IPS-NIHi7 (cell line): ENCODE measurements at regions not wholly inside any gene's neighbourhood (a gene's known extent, or its start where the extent isn't known, plus 50 kb on each side); places are given as distances from the start of the nearest gene placed in this dataset.
"Not testable (repeated sequence)": the region's sequence is repeated elsewhere in the genome, so short reads cannot be mapped to it uniquely, and the experiment has no call there.

Experiments
- DNase-seq: peaks from one replicate; pipeline ENCODE4 v3.0.0; 2012; ENCODE audit warnings: mixed read lengths; ENCODE audit errors: extremely low spot score

DNA sequence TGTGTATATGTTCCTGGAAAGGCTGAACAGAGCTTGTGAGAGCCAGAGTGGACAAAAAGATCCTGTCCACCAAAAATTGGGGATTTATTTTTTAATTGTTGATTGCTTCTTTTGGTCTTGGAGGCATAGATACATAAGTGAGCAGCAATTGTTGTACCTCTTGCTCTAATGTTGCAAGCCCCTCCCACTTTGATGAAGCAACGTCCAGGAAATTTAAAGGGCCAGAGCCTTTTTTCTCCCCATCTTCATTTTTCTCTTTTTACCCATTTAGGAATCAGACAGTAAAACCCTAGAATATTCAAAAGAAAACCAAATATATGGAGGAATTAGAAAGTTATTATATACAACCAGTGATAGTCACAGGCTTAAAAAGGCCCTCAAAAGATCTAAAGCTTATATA, 871.8 kb upstream of the NRXN1 start:
- DNase-seq: no peak

DNA sequence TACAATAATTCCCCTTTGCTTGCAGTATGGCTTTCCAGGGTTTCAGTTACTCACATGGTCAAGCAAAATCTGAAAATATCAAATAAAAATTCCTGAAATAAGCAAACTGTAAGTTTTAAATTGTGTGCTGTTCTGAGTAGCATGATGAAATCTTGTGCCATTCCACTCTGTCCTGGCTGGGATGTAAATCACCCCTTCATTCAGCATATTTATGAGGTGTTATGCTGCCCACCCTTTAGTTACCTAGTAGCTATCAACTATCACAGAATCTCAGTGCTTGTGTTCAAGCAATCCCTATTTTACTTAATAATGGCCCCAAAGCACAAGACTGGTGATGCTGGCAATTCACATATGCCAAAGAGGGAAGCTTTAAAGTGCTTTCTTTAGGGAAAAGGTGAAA, 867.7 kb upstream of the NRXN1 start:
- DNase-seq: no peak

DNA sequence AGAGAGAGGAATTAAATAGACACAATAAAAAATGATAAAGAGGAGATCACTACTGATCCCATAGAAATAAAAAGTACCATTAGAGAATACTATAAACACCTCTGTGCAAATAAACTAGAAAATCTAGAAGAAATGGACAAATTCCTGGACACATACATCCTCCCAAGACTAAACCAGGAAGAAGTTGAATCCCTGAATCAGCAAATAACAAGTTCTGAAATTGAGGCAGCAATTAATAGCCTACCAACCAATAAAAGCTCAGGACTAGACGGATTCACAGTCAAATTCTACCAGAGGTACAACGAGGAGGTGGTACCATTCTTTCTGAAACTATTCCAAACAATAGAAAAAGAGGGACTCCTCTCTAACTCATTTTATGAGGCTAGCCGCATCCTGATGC, 862.7 kb upstream of the NRXN1 start:
- DNase-seq: not testable (repeated sequence)

DNA sequence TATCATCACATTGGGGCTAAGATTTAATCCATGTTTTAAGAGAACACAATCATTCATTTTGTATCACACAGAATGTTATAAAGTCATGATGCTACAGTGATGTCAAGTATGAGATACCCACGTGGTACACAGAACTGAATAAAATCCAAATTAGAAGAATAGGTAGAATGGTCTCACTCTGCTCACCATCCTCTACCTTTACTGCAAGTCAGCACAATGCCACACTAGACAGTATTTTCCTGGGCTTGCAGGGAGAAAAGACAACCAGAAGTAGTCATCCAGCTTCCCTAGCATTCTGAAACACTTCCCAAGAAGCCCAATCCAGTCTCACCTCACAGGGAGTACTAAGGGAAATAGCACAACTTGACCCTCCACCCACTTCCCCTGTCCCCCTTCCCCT, 856.2 kb upstream of the NRXN1 start:
- no peak for DNase-seq

DNA sequence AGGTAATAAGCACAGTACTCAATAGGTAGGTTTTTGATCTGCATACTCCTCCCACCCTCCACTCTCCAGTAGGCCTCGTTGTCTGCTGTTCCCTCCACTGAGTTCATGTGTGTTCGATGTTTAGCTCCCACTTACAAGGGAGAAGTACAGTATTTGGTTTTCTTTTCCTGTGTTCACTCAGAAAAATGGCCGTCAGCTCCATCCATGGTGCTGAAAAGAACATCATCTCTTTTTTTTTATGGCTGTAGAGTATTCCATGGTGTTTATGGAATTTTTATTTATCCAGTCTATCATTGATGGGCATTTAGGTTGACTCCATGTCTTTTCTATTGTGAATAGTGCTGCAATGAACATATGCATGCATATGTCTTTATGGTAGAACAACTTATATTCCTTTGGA, 849.7 kb upstream of the NRXN1 start:
- no peak for DNase-seq

DNA sequence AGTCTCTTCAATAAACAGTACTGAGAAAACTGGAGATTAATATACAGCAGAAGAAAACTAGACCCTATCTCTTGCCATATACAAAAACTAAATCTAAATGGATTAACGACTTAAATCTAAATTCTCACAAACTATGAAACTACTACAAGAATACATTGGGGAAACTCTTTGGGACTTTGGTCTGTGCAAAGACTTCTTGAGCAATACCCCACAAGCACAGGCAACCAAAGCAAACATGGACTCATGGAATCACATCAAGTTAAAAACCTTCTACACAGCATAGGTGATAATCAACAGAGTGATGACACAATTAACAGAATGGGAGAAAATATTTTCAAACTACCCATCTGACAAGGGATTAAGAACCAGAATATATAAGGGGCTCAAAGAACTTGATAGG, 848.2 kb upstream of the NRXN1 start:
- DNase-seq: no peak

DNA sequence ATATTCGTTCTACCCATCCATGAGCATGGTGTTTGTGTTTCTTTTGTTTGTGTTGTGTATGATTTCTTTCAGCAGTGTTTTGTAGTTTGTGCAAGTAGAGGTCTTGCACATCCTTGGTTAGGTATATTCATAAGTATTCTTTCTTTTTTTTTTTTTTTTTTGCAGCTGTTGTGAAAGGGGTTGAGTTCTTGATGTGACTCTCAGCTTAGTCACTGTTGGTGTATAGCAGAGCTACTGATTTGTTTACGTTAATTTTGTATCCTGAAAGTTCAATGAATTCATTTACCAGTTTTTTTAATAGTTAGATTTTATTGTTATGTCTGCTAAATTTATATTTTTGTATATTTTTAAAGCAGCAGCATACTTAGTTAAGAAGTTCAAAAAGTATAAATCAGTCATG, 834.4 kb upstream of the NRXN1 start:
- no peak for DNase-seq

DNA sequence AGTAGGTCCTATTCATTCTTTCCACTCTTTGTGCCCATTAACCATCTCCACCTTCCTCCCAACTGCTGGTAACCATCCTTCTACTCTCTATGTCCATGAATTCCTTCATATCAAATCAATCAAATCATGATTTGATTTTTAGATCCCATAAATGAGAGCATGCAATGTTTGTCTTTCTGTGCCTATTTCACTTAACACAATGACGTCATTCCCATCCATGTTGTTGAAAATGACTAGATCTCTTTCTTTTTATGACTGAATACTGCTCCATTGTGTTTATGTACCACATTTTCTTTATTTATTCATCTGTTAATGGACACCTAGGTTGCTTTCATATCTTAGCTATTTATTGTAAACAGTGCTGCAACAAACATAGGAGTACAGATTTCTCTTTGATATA, 827.3 kb upstream of the NRXN1 start:
- no peak for DNase-seq

DNA sequence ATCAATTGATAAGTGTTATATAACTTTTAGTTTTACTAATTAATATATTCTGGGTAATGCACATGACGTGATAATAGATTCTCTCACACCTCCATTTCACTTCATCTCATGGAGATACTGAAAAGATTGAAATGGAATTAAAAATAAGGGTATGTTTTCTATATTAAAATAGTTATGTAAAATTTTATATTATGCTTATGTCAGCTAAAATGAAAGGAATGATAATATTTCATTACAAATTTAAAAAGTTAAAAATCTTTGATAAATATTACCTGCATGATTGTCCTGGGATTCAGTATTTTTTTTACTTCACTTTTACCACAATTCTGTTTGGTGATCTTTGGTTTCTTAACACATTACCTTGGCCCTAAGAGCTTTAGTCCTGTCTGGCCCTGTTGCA, 823.8 kb upstream of the NRXN1 start:
- DNase-seq: no peak

DNA sequence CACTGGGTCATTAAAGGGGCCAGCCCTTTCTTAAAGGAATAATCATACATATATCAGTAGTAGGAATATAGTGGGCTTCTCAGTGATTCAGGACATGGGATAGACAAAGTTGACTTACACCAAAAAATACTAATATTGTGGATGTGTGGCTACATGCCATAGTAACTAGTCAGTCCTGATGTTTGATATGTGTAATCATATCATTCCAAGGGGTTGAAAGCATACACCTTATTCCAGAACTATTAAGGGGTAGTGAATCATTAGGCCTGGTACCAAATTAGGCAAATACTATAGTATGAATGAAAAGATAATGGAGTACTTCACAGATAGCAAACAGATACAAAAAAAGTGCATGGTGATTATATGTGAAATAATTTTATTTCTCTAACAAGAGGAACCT, 814.9 kb upstream of the NRXN1 start:
- DNase-seq: no peak

DNA sequence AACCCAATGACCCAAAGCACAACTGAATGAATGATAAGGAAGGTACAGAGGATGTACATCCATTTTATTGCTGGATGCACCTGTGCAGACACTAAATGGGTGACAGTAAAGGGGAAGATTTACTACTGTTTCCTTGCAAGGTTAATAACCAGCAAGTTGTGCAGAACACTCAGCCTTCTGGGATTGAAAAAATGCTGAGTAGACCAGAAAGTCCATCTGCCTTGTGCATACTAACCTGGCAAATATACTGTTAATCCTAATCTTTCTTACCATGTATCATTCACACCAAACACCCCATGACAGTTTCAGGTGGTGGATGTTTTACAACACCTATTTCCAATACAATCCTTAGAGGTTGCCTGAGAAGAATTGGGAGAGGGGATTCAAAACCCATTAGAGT, 814.1 kb upstream of the NRXN1 start:
- no peak for DNase-seq

DNA sequence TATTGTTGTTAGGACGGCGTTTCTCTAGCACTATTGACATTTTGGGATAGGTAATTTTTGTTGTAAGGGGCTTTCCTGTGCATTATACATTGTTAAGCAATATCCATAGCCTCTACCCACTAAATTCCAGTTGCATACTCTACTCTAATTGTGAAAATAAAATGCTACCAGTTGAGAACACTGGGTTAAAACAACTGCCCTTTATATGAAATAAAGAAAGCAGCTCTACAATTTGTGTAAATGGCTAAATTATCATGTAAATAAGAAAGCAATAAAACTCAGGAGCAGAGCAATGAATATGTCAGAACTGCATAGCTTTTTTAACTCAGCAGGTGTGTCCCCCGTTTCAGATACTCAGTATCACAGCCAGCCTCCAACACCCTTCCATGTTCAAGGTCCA, 812.7 kb upstream of the NRXN1 start:
- DNase-seq: no peak

DNA sequence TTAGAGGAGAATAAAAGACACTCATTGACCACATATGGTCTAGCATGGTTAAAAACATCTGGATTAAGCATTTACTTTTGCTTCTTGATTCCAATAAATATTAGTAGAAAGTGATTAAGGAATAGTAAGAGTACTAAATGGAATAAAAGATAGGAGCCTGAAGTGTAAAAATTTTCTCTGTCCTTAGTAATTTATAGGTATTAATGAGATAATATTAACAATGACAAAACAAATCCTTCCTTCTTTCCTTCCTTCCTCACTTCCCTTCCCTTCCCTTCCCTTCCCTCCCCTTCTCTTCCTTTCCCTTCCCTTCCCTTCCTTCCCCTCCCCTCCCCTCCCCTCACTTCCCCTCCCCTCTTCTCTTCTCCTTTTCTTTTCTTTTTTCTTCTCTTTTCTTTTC, 797.5 kb upstream of the NRXN1 start:
- DNase-seq: no peak

DNA sequence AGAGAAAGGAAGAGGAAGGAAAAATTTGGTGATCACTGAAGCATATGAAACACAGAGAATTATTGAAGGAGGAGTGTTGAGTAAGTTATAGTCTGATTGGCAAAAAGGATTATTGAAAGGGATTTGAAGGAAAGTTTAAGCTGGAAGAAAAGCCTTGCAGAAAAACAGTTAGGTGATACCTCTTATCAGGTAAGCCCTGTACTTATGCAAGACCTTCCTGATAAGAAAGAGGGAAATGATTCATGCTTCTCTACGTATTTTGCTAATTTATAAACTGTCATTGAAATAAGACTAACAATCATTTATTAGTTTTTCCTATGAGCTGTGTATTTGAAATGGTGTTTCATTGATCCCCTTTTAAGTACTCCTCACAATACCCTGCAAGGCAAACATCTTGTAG, 793.9 kb upstream of the NRXN1 start:
- no peak for DNase-seq

DNA sequence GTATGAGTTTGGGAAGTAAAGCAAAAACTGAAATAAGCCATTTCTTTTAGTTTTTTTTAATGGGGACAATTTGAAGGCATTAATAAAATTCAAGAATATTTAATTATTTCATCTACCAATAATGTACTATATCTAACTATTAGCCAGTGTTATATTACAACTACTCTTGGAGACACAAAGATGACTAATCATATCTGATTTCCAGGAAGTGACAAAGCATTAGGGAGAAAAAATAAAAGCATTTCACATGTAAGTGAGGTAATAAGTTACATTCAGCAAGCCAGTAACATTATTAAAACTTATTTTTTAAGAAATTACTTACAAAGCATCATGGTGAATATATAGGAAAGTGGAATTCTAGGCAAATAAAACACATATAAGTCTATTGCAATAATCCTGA, 781.3 kb upstream of the NRXN1 start:
- no peak for DNase-seq

DNA sequence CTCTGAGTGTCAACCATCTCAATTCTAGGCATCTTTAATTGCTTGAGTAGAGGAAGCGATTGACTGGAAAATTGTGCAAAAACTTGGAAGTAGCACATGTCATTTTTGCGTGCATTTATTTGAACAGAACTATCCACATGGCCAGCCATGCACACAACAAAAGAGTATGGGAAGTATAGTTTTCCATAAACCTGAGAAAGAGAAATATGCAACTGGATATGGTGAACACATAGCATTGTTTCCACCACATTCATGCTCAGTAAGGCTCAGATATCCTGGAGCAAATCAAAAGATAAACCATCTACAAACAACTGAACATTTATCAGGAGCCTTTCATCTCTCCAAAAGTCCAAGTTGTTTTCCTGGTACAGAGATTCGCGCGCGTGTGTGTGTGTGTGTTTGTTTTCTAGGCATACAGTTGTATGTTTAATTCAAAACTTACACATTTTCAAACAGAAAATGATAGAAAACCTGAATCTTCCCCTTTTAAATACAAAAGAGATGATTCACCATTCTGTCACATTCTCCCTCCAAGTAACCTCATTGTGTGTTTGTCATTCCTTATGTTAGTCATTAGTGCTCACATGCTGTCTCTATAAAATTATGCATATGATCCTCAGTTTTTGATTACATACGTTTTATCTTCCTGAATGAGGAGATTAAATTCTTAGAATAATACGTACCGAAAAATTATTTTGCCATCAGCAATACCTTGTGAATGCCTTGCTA, 780.4 kb upstream of the NRXN1 start:
- DNase-seq: no peak

DNA sequence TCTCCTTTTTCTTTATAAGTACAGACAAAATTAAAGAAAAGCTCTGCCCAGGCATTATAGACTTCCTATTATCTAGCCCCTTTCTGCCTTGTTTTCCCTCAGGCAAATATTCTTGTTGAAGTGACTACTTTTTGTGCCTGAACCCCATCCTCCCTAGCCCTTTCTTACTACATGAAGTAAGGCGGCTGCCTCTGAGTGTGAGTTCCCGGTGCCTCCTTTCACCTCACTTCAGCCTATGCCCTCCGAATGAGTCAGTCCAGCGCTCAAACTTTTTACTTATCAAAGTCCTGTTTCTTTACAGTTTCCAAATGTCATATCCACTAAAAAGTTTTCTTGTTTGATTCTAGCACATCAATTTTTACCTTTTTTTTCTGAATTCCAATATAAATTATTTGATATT, 778.3 kb upstream of the NRXN1 start:
- no peak for DNase-seq

DNA sequence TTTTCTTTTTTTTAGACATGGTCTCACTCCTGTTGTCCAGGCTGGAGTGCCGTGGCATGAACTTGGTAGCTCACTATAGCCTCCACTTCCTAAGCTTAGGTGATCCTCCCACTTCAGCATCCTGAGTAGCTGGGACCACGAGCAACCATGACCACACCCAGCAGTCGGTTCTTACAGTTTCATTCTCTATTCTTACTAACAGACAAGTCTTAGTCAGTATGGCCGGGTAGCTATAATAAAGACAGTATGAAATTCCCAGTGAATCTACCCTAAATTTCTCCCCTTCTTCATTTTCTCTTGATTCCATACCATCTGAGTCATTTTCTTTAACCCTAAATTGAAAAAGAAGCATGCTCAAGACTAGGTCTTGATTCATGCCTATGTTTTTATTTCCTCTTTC, 775.3 kb upstream of the NRXN1 start:
- DNase-seq: no peak

DNA sequence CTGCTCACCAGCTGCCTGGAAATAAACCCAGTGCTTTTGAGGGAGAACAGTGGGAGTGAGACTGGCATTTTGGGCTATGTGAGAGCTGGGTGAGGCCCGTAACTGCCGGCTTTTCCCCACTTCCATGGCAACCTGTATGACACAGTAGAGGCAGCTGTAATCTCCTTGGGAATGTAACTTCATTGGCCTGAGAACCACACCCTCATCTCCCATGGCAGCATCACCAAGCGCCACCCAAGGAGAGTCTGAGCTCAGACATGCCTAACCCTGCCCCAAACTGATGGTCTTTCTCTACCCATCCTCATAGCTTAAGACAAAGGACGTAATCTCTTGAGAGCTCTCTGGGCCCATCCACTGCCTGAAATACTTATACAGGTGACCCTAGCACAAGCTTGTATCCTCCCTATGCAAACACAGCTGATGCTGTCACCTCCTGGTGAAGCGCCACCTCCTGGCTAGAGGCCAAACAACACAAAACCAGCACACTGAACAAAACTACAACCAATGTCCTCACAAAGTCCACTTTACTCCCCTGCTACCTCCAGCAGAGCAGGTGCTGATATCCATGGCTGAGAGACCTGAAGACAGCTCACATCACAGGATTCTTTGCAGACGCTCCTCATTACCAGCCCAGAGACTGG, 763.4 kb upstream of the NRXN1 start:
- DNase-seq: peak; percentile 62

DNA sequence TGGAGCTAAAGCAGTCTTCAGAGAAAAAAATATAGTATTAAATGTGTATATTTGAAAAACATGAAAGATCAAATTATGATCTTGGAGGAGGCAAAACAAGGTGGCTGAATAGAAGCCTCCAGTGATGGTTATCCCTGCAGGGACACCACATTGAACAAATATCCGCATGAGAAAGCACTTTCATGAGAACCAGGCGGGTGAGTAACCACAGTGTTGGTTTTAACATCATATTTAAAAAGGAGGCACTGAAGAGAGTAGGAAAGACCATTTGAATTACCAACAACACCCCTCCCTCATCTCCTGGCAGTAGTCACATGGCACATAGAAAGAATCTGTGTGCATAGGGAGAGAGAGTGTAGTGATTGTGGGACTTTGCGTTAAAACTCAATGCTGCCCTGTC, 759.6 kb upstream of the NRXN1 start:
- no peak for DNase-seq

DNA sequence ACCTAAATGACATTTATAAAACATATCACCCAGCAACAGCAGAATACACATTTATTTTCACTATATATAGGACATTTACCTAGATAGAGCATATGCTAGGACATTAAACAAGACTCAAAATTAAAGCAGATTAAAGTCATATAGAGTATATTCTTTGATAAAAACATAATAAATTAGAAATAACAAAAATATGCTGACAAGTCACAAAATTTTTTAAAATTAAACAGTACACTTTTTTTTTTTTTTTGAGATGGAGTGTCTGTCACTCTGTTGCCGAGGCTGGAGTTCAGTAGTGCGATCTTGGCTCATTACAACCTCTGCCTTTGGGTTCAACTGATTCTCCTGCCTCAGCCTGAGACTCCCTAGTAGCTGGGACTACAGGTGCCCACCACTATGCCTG, 758.9 kb upstream of the NRXN1 start:
- no peak for DNase-seq

DNA sequence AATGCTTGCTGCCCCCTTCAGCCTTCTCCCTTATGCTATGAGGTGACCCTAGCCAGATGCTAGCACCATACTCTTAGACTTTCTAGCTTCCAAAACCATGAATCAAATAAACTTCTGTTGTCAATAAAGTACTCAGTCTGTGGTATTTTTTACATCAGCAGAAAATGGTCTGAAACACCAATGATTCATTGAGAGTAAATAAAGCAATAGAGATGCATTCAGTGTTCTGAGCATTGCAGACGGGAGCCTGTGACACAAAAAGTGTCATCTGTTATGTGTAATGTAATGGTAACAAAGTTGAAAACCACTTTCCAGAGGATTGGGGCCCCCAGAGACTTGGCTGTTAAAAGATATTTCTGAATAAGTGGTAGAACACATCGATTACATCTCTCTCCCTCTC, 758.0 kb upstream of the NRXN1 start:
- DNase-seq: no peak

DNA sequence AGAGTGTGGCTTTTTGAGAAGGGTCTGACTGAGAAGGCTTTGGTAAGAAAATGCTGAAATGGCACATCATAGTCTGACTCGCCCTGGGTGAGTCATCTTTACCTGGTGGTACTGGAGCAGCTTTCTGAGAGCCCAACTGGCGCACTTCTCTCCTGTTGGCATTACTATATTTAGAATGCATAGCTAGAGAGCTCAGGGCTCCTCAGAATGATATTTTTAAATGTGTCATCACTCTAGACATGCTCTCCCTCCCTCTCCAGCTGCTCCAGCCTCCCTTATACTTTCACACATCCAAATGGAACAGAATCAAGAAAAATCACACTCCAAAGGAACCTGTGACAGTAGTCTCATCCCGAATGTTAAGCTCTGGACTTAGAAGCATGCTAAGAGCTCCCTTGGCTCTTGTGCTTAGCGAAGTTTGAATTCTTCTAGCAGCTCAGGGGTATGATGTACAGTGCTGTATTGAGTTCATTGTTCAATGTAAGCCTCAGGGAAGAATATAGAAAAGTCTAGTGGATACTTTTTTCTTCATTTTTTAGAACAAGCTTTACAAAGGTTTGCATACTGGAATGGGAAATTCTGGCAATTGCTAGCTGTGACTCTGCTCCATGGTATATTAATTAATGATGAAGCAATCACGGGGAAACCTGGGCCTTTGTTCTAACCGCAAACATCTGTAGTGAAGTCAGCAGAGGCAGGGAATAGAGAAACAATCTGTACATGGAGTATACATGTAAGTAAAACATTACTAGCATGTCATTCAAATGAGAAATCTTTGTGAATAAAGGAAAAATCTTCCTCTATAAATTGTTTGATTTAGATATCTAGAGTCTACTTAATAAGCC, 751.2 kb upstream of the NRXN1 start:
- DNase-seq: no peak
